ENCODE measurements at regions not wholly inside any gene's neighbourhood (a gene's known extent, or its start where the extent isn't known, plus 50 kb on each side); places are given as distances from the start of the nearest gene placed in this dataset.

GRCh38 chr9:106576232-106576760, 286.7 kb upstream of the ZNF462 start:
- TF ChIP-seq POLR2A (IDR thresholded peaks at IDR 0.05; ENCODE audit: low read length) (no peak), GATA1 (IDR thresholded peaks at IDR 0.05; ENCODE audit: low read depth, low read length) (no peak)
